ENCODE measurements at regions not wholly inside any gene's neighbourhood (a gene's known extent, or its start where the extent isn't known, plus 50 kb on each side); places are given as distances from the start of the nearest gene placed in this dataset.
A peak's percentile ranks its signal among the peaks of the same experiment; 100 is the strongest.
"Not testable (repeated sequence)": the region's sequence is repeated elsewhere in the genome, so short reads cannot be mapped to it uniquely, and the experiment has no call there.

DNA sequence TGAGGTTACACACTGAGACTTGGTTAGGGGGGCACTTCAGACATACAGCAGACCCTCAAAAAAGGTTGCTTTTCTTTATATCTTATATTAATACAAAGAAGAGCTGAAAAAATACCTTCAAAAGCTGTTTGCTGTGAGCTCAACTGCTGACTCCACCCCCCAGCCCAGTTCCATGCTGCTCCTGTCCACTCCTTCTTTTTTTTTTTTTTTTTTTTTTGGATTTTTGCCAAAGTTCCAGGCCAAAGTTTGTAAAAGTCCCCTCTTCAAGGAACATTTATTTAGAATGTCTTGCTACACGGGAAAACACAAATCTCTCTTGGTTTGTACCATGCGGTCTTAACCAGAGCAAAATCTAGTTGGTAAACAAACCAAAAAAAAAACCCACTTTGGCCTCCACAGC is 85.3 kb upstream of the AKAP12 start:
- no peak for DNase-seq

DNA sequence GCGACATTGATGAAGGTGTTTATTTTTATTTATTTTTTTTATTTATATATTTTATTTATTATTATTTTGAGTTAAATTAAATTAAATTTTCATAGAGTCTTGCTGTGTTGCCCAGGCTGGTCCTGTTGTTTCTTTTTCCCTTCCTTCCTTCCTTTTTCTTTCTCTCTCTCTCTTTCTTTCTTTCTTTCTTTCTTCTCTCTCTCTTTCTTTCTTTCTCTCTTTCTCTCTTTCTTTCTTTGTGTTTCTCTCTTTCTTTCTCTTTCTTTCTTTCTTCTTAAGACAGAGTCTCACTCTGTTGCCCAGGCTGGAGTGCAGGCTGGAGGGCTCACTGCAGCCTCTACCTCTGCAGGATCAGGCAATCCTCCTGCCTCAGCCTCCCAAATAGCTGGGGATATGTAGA is 84.7 kb upstream of the AKAP12 start:
- DNase-seq = no peak

DNA sequence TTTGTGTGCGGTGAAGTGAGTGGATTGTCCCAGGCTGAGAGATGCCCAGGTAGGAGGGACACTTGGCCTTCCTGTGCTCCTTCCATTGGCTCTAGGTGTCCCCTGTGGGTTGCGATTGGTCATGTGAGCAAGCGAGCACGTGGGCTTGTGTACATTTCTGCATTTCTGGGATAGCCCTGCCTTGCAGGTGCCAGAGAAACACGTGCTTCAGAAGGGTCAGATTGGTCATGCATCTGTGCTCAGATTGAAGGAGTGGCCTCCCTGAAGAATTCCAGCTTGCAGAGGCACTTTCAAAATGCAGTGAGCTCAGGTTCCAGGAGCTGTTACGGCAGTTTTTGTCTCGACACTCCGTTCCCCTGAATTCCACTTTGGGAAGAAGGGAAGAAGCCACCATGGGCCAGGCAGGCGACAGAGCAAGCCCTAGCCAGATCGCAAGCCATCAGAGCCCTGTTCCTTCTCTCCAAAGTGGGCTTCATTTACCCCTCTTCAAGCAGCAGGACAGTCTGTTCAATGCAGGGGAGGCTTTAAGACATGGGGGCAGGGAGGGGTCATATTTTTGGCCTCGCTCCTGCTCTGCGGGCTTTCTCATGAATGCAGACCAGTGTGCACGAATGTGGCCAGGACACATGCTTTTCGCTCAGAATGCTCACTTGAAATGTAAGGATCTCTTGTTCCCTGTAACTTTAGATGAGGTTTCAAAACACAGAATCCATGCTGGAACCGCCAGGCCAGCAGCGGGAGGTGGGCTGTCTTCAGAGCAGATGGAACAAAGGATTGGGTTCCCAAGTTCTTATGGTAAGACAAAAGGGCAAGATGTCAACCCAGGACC is 78.6 kb upstream of the AKAP12 start:
- DNase-seq = peak; percentile 1

DNA sequence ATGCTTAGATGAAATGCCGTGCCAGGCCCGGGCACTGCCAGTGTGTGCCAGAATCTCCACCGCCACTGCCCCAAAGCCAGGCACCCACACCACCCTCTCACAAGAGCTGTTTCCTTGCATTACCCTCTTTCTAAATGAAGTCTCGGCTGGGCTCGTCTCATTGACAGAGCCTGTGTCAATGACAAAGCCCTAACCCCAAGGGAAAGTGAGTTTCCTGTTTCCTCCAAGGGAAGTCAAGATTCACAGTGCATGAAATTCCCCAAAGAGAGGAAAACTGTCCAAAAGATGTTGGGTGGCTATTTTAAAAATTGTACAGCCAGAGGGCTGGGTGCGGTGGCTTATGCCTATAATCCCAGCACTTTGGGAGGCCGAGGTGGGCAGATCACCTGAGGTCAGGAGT is 75.4 kb upstream of the AKAP12 start:
- DNase-seq = no peak

DNA sequence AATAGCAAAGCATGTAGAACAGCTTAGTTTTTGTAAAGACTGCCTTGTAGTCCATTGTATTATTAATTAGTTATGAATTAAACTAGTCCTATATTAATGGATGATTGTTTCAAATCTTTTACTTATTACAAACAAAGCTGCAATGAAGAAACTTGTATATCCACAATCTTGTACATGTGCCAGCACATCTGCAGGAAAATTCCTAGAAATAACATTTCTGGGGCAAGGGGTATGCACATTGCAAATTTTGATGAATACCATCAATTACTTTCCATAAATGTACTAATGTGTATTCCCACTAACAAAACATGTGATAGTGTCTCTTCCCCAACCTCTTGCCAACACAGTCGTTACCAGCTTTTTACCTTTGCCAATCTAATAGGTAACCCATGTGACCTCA is 73.6 kb upstream of the AKAP12 start:
- DNase-seq = no peak

DNA sequence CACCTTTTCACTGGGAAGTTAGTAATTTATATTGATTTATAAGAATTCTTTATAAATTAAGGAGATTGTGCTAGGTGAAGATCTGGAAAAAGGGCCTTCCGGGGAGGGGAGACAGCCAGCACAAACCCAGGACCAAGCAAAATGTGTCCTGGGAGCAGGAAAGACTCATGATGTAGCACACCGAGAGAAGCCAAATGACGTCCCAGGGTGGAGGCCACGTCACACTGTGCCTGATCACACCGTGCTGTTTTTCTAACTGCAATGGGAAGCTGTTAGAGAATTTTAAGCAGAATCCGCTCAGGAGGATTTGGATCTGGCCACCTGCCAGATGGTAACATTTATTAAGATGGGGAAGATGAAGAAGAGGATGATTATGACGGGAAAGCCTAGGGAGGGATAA is 72.7 kb upstream of the AKAP12 start:
- DNase-seq = no peak

DNA sequence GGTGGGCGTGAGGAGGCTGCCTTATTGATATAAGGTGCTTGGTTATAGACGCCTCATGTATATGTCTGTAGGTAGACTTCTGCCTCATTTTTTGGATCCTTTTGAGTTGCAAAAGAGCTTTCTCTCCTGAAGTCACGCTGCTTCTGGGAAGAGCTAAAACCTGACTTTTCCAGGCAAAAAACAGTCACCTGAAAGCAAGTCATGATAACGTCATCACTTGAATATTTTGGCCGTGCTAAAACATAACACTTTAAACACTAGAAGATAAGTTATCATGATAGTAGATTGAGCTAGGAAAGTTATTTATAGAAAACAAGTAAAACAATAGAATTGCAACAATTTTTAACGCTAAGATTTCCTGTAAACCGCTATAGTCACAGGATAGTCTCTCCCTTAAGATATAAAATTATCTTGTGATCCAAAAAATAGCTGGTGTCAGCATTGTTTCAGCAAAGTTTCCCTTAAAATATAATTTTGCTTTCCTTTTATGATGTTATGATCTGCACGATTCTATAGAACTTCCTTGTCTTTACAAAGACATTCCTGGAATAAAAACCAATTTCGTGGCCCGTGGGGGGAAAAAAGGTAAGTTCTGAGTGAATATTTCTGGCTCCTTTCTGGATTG is 69.0 kb upstream of the AKAP12 start:
- DNase-seq = no peak

DNA sequence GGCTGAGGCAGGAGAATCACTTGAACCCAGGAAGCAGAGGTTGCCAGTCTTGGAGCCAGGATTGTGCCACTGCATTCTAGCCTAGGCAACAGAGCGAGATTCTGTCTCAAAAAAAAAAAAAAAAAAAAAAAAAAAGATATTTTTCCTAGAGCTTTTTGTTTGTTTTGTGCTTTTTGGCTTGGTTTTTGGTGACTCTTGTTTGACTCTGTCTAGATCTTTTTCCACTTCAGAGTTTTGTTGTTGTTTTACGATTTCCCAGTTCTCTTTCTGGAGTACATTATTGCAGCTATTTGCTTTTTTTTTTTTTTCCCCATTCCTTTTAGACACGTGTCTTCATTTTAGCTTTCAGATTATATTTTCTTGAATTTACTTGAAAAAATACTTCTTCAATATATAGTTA is 67.0 kb upstream of the AKAP12 start:
- DNase-seq = no peak

DNA sequence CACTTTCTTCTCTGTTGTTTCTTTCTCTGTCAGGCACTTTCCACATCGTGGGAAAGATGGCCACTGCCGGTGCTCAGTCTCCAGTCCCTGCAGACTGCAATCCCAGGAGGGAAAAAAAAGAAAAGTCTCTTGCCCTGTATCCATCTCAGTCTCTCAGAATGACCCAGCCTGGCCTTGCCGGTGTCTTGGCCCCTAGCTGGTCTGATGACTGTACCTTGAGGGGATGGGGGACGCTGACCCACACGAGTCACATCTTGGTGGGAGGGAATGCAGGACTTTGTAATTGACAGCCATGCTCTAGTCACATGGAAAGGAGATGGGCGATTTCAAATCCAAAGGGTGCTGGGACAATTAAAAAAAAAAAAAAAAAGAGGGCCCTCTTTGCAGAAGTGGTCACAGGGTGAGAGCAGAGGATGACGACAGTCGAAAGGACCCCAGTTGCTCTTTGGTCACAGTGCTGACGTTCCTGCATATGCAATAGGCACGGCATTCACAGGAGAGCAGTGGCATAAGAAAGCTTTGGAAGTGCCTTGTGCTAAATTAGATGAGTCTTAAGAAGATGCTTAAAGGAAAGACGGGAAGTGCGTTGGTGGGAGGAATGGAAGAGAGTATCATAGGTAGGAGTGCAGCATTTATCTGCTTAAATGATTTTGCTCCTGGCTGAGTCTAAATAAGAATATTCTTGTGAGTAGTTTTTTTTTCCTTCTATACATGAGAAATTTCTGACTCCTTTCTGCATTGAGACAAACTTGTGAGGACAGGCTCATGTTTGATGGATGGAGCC is 63.9 kb upstream of the AKAP12 start:
- DNase-seq = no peak

DNA sequence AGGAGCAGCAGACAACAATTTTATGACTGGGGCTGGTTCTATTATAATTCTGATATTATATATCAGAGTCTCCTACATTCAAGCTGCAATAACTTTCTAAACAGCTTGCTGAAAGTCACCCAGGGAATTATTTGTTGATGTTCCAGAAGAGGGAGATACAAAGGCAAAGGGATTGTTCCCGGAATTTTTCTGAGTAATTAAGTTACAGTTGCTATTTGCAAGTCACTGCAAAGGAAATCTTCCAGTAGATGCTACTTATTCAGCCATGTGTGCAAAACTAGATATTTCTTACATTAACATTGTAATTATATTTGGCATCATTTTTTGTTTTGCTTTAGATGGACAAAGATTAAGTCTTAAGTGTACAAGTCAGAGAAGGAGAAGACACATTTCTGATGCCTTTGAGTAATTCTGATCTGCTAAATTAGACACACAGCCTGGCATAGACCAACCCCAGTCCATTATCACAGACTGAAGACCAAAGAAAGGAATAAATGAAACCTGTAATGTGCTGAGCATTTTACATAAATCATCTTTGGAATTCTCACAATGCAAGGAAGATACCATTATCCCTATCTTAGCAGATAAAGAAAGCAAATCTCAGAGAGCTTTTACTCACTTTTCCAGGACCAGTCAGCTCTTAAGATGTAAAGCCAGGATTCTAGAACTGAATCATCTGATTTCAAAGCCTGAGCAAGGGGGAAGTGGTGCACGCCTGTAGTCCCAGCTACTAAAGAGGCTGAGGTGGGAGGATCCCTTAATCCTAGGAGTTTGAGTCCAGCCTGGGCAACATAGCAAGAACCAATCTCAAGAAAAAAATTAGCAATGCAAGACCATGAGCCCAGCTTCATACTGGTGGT is 62.6 kb upstream of the AKAP12 start:
- DNase-seq = no peak

DNA sequence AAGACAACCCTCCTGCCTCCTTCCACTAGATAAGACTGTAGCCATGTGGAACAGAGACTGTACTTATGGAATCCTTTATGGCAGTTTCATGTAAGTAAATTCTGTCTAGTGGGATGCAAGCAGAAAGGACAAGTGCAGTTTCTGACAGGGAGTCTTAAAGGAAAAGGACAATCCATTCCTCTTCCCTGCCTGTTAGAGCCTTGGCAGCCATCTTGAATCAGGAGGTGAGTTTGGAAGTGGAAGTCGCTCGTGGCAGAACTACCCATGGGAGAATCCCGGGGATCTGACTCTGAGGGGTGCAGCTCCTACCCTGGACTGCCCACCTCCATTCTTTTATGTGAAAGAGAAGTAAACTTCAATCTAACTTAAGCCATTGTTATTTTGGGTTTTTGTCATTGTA is 61.4 kb upstream of the AKAP12 start:
- no peak for DNase-seq

DNA sequence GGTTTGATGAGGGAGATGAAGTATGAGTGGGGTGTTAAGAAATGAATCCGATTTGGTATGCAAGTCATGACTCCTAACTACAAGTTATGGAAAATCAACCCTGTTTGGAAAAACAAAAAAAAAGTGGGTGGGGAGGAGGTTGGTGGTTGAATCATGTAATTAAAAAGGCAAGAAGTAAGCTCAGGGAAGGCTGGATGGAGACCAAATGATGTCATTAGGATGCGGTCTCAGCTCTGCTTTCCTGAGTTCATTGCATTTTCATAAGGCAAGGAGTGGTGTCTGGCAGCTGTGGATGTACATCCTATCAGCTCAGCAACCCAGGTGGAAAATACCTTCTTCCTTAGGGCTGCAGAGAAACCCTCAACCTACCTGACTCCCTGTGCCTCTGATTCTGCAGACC is 60.4 kb upstream of the AKAP12 start:
- no peak for DNase-seq

DNA sequence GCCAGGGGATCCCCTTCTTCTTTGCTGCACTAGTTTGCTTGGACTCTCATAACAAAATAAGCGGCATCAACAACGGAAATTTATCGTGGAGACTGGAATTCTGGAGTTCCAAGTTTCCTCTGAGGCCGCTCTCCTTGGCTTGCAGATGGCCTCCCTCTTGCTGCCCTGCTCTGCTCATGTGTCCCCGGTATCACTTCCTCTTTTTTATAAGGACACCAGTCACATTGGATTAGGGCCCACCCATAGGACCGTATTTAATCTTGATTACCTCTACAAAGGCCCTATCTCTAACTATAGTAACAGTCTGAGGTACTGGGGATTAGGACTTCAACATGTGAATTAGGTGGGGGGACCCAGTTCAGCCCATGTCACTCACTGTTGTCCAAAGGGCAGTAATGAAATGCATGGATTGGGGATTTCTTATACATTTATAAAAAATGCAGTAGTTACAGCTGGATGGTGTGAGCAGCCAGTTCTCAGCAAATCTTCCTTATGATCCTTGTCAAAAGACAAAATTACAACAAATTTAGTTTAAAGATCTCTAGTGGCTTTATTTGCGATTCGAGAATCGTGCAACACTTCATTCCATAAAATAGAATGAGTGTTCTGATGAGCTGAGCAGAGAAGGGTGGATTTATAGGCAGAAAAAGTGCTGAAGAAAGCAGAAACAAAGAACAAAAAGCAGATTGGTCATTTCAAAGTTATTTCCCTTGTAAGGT is 59.3 kb upstream of the AKAP12 start:
- no peak for DNase-seq

DNA sequence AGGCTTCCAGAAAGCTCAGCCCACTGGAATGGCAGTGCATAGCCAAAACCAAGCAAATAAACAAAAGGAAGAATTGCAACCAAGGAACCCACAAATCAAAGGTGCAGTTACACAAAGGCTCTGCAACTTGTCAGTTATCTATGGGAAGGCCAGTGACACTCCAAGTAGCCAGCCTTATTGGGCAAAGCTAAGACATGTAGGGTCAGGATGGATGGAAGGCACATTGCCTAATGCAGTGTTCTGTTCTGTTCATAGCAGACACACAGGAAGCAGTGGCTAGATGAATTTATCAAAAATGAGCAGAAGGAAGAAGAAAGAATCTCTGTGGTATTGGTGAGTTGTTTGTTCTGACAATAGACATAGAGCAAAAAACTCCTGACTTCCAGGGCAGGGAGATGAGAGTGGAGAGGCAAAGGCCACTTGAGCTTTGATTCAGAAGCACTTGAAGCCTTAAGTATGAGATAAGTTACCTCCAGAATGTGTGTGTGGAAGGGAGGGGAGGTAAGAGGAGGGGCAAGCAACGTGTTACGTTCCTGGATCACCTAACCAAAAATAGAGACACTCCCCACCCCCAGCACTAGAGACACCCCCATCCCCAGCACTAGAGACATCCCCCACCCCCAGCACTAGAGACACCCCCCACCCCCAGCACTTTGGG is 57.9 kb upstream of the AKAP12 start:
- DNase-seq = no peak

DNA sequence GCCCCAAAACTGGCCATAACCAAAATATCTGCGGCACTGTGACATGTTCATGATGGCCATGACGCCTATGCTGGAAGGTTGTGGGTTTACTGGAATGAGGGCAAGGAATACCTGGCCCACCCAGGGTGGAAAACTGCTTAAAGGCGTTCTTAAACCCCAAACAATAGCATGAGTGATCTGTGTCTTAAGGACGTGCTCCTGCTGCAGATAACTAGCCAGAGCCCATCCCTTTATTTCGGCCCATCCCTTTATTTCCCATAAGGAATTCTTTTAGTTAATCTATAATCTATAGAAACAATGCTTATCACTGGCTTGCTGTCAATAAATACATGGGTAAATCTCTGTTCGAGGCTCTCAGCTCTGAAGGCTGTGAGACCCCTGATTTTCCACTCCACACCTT is 56.8 kb upstream of the AKAP12 start:
- not testable (repeated sequence) for DNase-seq

DNA sequence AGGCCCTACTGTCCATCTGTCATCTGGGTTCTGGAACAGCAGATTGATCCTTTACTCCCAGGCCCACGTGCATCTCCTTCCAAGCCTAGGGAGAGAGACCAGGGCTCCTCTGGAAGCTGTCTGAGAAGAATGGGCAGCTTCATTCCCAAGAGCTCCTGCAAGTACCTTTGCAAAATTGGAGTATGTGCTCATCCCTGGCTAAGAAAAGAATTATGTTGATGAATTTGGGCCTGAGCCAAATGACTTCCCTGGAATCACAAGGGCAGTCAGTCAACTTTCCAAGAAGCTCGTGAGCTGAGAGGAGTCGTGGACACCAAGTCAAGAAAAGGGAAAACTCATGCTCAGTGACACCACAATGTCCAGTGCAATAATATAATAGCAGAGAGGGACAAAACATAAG is 54.6 kb upstream of the AKAP12 start:
- DNase-seq = no peak

DNA sequence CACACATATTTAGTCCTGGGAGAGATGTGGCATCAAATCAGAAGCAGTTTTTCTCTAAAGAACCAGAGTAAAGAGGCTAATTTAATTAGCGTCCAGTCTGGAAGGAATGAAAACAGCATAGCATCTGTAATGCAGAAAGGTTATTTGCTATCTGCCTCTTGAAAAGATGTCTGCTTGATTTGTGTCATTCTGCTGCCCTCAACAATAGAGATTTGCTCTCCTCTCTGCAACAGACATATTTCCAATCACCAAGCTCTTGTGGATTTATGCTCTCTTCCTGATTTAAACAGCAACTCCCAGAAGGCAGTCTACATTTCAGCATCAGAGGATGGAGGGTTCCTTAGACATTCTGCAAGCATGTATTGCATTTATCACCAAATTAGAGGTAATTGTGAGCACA is 53.5 kb upstream of the AKAP12 start:
- no peak for DNase-seq

DNA sequence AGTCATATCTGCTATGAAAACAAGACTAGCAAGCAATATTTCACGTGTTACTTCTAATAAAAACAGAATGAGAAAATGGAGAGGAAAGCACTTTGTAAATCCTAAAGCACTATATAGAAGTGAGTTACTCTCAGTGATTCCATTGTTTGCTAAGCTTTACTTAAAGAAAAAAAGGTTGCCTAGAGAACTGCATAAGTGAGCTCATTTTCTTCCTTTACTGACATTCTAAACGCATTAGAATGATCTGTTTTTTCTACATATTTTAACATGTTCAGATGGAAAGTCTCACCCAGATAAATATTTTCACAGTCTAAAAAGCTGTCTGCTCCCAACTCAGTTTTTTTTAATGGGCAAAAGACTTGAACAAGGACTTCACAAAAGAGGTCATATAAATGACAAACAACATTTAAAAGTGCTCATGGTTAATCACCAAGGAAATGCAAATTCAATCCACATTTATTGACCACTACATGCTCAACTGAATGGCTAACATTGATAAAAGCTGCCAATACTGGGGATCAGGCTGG is 52.9 kb upstream of the AKAP12 start:
- DNase-seq = no peak

Data from NCI-H2029 treated with DMSO at 0.1 percent for 48 hours (cell line).